T-helper 17 cell (primary cell): ENCODE measurements at regions not wholly inside any gene's neighbourhood (a gene's known extent, or its start where the extent isn't known, plus 50 kb on each side); places are given as distances from the start of the nearest gene placed in this dataset.
A peak's percentile ranks its signal among the peaks of the same experiment; 100 is the strongest.
"Not testable (repeated sequence)": the region's sequence is repeated elsewhere in the genome, so short reads cannot be mapped to it uniquely, and the experiment has no call there.

Experiments used
- ATAC-seq: fragments of 150-1000 bp; cut with Tn5 transposase; 2 replicates; pipeline ENCODE4 v1.10.0; 2021; ENCODE audit warnings: mild to moderate bottlenecking, moderate library complexity
- DNase-seq, 3 donors: peaks; one replicate each; pipeline versions ENCODE4 v3.0.0 to v3.0.0-alpha.2; 2020 to 2021
- H3K9me3 ChIP-seq: one replicate; pipeline ENCODE4 v1.7.0; 2013; ENCODE audit warnings: low read length, mild to moderate bottlenecking; ENCODE audit not compliant: control insufficient read depth, poor library complexity, severe bottlenecking
- H3K27ac Mint-ChIP-seq: one replicate; pipeline ENCODE4 v1.8.0; 2022; ENCODE audit warnings: mild to moderate bottlenecking, moderate library complexity, mixed read lengths
- H3K27me3 Mint-ChIP-seq: one replicate; pipeline ENCODE4 v1.8.0; 2022; ENCODE audit warnings: mixed read lengths
- H3K36me3 Mint-ChIP-seq: one replicate; pipeline ENCODE4 v1.8.0; 2022; ENCODE audit warnings: low read depth, mixed read lengths
- H3K4me1 Mint-ChIP-seq: one replicate; pipeline ENCODE4 v1.8.0; 2022; ENCODE audit warnings: mild to moderate bottlenecking, mixed read lengths
- H3K4me3 Mint-ChIP-seq: one replicate; pipeline ENCODE4 v1.8.0; 2022; ENCODE audit warnings: mild to moderate bottlenecking, moderate library complexity, mixed read lengths

DNA sequence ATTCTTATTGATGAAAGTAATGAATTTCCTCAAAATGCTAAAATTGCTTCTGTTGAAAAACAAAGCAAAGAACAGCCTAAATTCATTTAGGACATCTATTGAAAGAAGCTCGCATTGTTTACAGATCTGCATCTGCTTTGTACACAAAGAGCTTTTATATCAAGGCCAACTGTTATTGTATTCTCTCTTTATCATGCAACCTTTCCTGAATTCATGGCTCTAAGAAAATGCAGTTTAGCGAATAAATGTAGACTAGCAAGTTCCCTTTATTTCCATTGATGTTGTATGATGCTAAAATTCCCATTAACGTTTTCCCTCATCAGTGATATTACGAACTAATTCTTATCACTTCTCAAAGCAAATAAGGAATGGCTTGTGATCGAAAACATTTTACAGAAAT, 446.3 kb downstream of the MID1IP1 start:
- no peaks in the 10 kb centered on the region for H3K36me3 Mint-ChIP-seq
- H3K27ac Mint-ChIP-seq = no peak overlapping the region
- no peak overlapping the region for H3K4me3 Mint-ChIP-seq
- H3K27me3 Mint-ChIP-seq = no peaks in the 10 kb centered on the region
- peaks cover 8% of the 10 kb centered on the region for H3K4me1 Mint-ChIP-seq
- ATAC-seq (no peak), DNase-seq (no peak)
- no peaks in the 10 kb centered on the region for H3K9me3 ChIP-seq

DNA sequence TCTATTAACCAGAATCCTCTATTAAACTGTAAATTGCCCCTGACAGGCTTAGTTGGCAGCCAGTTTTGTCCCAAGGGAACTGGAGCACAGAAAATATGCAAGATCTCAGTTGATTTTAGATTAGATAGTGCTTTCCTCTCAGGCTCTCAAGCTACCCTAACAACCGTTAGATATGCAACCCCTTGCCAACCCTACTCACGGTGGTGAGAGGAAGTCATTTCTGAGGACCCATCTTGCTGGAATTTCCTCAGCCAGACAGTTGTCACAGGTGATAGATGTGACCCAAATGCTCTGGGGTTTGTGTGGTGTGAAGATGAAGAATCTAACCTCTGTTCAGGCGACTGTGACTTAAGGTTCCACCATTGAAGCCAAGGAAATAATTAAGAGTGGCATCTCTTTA, 447.1 kb downstream of the MID1IP1 start:
- ATAC-seq (no peak), DNase-seq (no peak)
- no peaks in the 10 kb centered on the region for H3K9me3 ChIP-seq
- no peaks in the 10 kb centered on the region for H3K27me3 Mint-ChIP-seq
- no peak overlapping the region for H3K27ac Mint-ChIP-seq
- H3K4me1 Mint-ChIP-seq = peaks cover 8% of the 10 kb centered on the region
- no peaks in the 10 kb centered on the region for H3K36me3 Mint-ChIP-seq
- H3K4me3 Mint-ChIP-seq = no peak overlapping the region

DNA sequence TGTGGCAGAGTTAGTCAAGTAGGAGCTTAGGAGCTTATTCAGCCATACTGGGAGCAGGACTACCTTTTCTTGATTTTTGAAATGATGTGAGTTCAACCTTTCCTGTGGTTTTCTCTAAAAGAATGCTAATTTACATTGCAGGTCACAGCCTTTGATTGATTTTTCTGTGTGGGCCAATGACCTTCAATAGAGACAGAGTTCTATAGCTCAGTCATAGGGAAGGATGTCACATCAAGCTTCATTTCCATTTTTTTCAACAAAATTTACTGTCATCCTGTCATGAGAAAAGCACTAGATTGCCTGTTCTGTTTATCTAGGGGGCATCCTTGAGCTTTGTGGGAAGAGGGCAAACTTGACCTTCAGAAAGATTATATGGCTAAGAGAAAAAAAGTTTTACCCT, 448.7 kb downstream of the MID1IP1 start:
- Mint-ChIP-seq H3K27me3 (no peaks in the 10 kb centered on the region), H3K4me3 (no peak overlapping the region), H3K36me3 (no peaks in the 10 kb centered on the region), H3K4me1 (peaks cover 8% of the 10 kb centered on the region), H3K27ac (no peak overlapping the region)
- H3K9me3 ChIP-seq = no peaks in the 10 kb centered on the region
- DNase-seq = no peak
- ATAC-seq = no peak

DNA sequence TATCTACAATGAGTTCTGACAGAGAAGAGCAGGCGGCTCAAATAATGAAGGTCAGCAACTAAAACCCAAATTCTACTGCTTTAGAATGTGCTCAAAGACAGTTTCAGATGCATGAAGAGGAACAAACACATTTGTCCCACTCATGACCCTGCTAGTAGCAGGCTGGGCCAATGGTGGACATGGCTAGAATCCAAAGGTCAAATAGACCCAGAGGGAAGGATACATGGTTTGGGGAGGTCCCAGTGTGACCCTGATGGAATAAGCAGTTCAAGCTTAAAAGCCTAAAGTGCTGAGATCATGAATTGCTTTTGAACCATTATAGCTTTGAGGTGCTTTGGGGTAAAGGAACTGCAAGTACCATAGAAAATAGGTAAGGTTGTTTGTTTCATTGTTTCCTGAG, 450.7 kb downstream of the MID1IP1 start:
- Mint-ChIP-seq H3K27me3 (no peaks in the 10 kb centered on the region), H3K4me1 (peaks cover 8% of the 10 kb centered on the region), H3K4me3 (no peak overlapping the region), H3K27ac (peak overlapping the region; percentile 9), H3K36me3 (no peaks in the 10 kb centered on the region)
- no peaks in the 10 kb centered on the region for H3K9me3 ChIP-seq
- ATAC-seq (no peak), DNase-seq (no peak)

DNA sequence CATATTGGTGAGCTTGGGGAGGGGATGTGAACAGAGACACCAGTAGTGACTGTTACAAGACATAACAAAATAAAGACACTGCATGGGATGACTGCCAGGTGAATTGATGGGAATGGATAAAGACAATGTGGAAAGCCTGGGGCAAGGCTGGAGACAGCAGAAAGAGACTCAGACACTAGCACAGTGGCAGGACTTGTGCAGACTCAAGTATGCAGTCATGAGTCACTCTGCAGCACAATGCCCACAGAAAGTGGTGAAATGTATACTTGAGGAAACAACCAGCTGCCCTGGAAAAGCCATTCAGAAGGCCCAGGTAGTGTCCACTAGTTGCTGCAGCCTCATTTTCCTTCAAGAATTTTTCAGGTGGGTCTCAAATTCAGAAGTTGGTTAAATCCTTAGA, 452.3 kb downstream of the MID1IP1 start:
- no peaks in the 10 kb centered on the region for H3K9me3 ChIP-seq
- Mint-ChIP-seq H3K27me3 (no peaks in the 10 kb centered on the region), H3K27ac (no peak overlapping the region), H3K36me3 (no peaks in the 10 kb centered on the region), H3K4me1 (peaks cover 8% of the 10 kb centered on the region), H3K4me3 (no peak overlapping the region)
- ATAC-seq (no peak), DNase-seq (no peak)

DNA sequence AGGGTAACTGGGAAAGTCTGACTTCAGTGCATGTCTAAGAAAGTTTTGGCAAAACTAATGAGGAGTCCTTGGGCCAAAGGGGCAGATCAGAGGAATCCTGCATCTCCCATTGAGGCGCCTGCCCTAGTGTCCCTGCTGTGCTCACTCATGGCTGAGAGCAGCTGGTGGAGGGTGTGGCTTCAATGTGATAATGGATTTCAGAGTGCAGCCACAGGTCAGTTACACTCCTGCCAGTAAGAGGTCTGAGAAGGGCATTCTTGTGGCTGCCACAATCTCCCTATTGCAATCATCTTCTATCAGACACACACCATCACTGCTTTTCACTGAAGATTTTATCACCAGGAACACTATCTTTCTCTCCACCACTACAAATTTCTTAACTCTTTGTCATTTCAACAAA, 457.1 kb downstream of the MID1IP1 start:
- Mint-ChIP-seq H3K4me3 (no peak overlapping the region), H3K36me3 (no peaks in the 10 kb centered on the region), H3K4me1 (no peaks in the 10 kb centered on the region), H3K27ac (no peak overlapping the region), H3K27me3 (no peaks in the 10 kb centered on the region)
- no peaks in the 10 kb centered on the region for H3K9me3 ChIP-seq
- ATAC-seq = no peak
- no peak for DNase-seq

DNA sequence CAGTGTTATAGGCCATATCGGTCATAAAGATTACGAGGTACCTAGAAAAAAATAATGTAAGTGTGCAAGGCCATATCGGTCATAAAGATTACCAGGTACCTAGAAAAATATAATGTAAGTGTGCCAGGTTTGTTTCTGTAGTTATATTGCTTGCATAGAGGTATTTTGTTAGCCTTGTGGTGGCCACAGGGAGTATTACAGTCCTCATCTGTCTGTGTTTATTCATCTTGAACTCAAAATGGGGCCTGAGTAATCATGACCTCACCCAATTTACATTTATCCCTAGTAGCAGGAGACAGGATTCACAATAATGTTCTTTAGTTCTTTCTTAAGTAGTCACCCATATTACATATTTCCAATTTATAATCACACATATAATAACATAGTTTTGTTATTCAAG, 459.7 kb downstream of the MID1IP1 start:
- Mint-ChIP-seq H3K4me3 (no peak overlapping the region), H3K27me3 (no peaks in the 10 kb centered on the region), H3K27ac (no peak overlapping the region), H3K36me3 (no peaks in the 10 kb centered on the region), H3K4me1 (no peaks in the 10 kb centered on the region)
- peaks cover 3% of the 10 kb centered on the region for H3K9me3 ChIP-seq
- ATAC-seq = no peak
- DNase-seq = no peak

DNA sequence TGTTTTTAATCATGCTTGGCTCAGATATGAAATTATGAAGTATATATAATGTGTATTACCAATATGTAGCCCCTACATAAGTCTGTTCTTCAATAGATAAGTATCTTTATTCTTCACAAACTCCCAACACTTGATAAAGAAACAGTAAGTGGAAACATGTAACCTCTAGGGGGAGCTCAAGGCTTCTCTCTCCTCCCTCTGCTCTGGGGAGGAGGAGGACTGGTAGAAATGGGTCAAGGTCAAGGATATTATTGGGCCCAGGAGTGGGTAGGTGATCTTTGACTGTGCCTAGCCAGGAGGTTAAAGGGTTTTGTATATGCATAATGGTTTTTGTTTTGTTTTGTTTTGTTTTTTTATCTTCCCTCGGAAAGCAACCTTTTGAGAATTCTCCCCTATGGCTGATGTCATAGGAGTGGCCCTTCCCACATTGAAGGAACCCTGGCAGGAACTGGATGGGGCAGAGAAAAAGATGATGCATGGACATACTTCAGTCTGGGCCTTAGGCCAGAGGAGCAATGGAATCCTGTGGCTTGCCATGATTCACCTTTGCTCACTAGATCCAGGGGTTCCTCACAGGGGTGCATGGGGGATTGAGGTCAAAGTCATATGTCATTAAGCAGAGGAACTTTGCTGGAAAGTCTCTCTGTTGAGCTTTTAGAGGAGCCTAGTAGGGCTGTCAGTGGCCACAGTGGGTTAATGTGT, 460.3 kb downstream of the MID1IP1 start:
- H3K9me3 ChIP-seq = peaks cover 3% of the 10 kb centered on the region
- no peak for DNase-seq
- peak; percentile 41 for ATAC-seq
- Mint-ChIP-seq H3K27ac (no peak overlapping the region), H3K27me3 (no peaks in the 10 kb centered on the region), H3K36me3 (no peaks in the 10 kb centered on the region), H3K4me1 (no peaks in the 10 kb centered on the region), H3K4me3 (no peak overlapping the region)

DNA sequence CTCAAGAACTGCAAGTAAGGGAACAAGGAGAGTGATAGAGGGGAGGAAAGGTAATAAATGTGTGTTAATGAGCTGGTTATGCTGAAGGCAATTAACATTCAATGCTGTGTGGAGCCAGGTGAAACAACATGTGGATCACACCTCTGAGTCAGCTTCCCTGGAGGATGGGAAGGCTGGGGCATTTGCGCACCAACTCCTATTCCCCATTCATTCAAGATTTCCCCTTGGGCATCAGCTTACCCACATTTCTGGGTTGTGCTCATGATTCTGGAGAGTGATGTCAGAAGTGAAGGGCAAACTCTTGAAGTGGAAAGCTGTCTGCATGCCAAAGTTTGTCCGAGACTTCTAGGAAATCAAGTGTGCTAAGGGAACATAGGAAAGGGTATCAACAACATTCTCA, 461.4 kb downstream of the MID1IP1 start:
- Mint-ChIP-seq H3K4me1 (no peaks in the 10 kb centered on the region), H3K4me3 (no peak overlapping the region), H3K36me3 (no peaks in the 10 kb centered on the region), H3K27ac (peak overlapping the region; percentile 47), H3K27me3 (no peaks in the 10 kb centered on the region)
- ATAC-seq (no peak), DNase-seq (no peak)
- H3K9me3 ChIP-seq = peaks cover 3% of the 10 kb centered on the region

DNA sequence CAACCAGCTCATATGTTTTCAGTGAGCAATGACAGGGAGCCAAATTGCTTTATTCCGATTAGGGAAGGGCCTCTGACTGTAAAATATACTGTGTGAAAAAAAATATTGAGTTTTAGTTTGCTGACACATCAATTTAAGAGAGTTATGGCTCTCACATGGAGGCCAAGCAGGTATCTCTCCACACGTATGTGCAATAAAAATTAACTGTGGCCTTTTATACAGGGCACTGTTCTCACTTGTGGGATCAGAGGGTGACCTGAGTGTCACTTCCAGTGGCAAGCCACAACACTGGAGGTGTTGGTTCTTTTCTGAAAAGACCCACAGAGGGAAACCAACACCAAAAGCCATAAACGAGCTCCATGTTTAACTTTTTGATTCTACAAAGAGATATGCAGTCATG, 462.8 kb downstream of the MID1IP1 start:
- Mint-ChIP-seq H3K4me3 (no peak overlapping the region), H3K4me1 (no peaks in the 10 kb centered on the region), H3K27me3 (no peaks in the 10 kb centered on the region), H3K27ac (no peak overlapping the region), H3K36me3 (no peaks in the 10 kb centered on the region)
- DNase-seq (no peak), ATAC-seq (no peak)
- H3K9me3 ChIP-seq = peaks cover 3% of the 10 kb centered on the region

DNA sequence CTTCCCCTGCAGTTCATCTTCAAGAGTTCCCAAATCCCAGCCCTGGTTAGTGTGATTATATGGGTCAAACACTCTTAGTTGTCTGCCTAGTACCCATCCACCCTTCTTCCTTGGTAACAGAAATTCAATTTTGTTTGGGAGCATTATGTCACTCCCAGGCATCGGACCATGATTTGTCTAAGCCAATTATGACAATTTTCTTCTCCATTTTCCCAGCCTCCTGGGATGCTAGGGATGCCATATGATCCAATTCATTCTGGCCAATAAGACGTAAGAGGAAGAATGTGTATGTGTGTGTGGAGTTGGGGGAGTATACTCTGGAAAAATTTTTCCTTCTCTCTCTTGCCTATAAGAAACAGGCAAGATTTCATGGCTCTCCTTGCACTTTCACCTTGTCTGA, 465.9 kb downstream of the MID1IP1 start:
- ATAC-seq (no peak), DNase-seq (no peak)
- Mint-ChIP-seq H3K4me3 (no peak overlapping the region), H3K27me3 (no peaks in the 10 kb centered on the region), H3K4me1 (no peaks in the 10 kb centered on the region), H3K27ac (no peak overlapping the region), H3K36me3 (no peaks in the 10 kb centered on the region)
- H3K9me3 ChIP-seq = peaks cover 3% of the 10 kb centered on the region

DNA sequence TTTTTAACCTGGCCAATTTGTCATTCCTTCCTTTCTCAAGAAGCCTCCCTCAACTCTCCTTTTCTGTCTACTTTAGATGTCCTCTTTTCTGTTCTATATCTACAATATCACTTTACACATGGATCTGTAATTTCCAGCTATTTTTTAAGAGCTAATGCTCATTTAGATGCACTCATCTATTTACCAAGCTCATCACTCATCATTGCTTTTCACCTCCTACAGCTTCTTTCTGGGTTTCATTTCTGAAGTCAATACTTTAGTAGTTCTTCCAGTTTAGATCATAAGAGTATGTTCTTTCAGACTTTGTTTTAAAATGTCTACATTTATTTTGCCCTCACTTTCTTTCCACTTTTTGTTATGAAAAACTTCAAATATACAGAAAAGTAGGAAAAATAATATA, 466.9 kb downstream of the MID1IP1 start:
- Mint-ChIP-seq H3K27ac (no peak overlapping the region), H3K4me3 (no peak overlapping the region), H3K27me3 (no peaks in the 10 kb centered on the region), H3K36me3 (no peaks in the 10 kb centered on the region), H3K4me1 (no peaks in the 10 kb centered on the region)
- ATAC-seq = no peak
- peaks cover 3% of the 10 kb centered on the region for H3K9me3 ChIP-seq
- no peak for DNase-seq

DNA sequence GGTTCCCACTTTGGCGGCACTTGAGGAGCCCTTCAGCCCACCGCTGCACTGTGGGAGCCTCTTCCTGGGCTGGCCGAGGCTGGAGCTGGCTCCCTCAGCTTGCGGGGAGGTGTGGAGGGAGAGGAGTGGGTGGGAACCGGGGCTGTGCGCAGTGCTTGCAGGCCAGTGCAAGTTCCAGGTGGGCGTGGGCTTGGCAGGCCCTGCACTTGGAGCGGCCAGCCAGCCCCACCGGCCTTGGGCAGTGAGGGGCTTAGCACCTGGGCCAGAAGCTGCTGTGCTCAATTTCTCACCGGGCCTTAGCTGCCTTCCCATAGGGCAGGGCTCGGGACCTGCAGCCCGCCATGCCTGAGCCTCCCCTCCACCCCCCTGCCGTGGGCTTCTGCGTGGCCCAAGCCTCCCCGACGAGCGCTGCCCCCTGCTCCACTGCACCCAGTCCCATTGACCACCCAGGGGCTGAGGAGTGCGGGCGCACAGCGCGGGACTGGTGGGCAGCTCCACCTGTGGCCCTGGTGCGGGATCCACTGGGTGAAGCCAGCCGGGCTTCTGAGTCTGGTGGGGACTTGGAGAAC, 474.3 kb downstream of the MID1IP1 start:
- Mint-ChIP-seq H3K27me3 (no peaks in the 10 kb centered on the region), H3K27ac (no peak overlapping the region), H3K4me3 (no peak overlapping the region), H3K4me1 (no peaks in the 10 kb centered on the region), H3K36me3 (no peaks in the 10 kb centered on the region)
- no peak for DNase-seq
- H3K9me3 ChIP-seq = no peaks in the 10 kb centered on the region
- ATAC-seq = no peak

DNA sequence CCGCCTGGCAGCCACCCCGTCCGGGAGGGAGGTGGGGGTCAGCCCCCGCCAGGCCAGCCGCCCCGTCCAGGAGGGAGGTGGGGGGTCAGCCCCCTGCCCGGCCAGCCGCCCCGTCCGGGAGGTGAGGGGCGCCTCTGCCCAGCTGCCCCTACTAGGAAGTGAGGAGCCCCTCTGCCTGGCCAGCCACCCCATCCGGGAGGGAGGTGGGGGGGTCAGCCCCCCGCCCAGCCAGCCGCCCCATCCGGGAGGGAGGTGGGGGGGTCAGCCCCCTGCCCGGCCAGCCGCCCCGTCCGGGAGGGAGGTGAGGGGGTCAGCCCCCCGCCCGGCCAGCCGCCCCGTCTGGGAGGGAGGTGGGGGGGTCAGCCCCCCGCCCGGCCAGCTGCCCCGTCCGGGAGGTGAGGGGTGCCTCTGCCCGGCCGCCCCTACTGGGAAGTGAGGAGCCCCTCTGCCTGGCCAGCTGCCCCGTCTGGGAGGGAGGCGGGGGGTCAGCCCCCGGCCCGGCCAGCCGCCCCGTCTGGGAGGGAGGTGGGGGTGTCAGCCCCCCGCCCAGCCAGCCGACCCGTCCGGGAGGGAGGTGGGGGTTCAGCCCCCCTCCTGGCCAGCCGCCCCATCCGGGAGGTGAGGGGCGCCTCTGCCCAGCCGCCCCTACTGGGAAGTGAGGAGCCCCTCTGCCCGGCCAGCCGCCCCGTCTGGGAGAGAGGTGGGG, 476.6 kb downstream of the MID1IP1 start:
- H3K9me3 ChIP-seq, H3K36me3 Mint-ChIP-seq, H3K4me1 Mint-ChIP-seq, H3K27me3 Mint-ChIP-seq, DNase-seq, H3K4me3 Mint-ChIP-seq, H3K27ac Mint-ChIP-seq, ATAC-seq: not testable (repeated sequence)
